ENCODE measurements at regions not wholly inside any gene's neighbourhood (a gene's known extent, or its start where the extent isn't known, plus 50 kb on each side); places are given as distances from the start of the nearest gene placed in this dataset.
"Not testable (repeated sequence)": the region's sequence is repeated elsewhere in the genome, so short reads cannot be mapped to it uniquely, and the experiment has no call there.

- DNase-seq (ENCODE audit: low spot score): no peak
- in situ Hi-C loops (cut with MboI; ENCODE audit: low sequenced_read_pairs, unreplicated experiment): no loop called here
- TF ChIP-seq CTCF (IDR thresholded peaks at IDR 0.05; ENCODE audit: borderline replicate concordance, control extremely low read depth, extremely low read depth, insufficient read depth, missing control alignments): no peak
These were observed 927.4 kb downstream of the FSCB start for GRCh38 chr14:43579671-43580070.

- TF ChIP-seq CTCF (IDR thresholded peaks at IDR 0.05; ENCODE audit: borderline replicate concordance, control extremely low read depth, extremely low read depth, insufficient read depth, missing control alignments): no peak
- in situ Hi-C loops (cut with MboI; ENCODE audit: low sequenced_read_pairs, unreplicated experiment): no loop called here
- DNase-seq (ENCODE audit: low spot score): no peak
These were observed 939.1 kb downstream of the FSCB start for GRCh38 chr14:43568022-43568421.

GRCh38 chr14:43548368-43548767 is 958.7 kb downstream of the FSCB start:
- no peak for DNase-seq (ENCODE audit: low spot score)
- no peak for TF ChIP-seq CTCF (IDR thresholded peaks at IDR 0.05; ENCODE audit: borderline replicate concordance, control extremely low read depth, extremely low read depth, insufficient read depth, missing control alignments)
- in situ Hi-C loops (cut with MboI; ENCODE audit: low sequenced_read_pairs, unreplicated experiment): no loop called here

- in situ Hi-C loops (cut with MboI; ENCODE audit: low sequenced_read_pairs, unreplicated experiment); DNase-seq (ENCODE audit: low spot score): not testable (repeated sequence)
These were observed 959.5 kb downstream of the FSCB start for GRCh38 chr14:43547596-43547995.

GRCh38 chr14:43541356-43541755 is 965.7 kb downstream of the FSCB start:
- in situ Hi-C loops (cut with MboI; ENCODE audit: low sequenced_read_pairs, unreplicated experiment): no loop called here
- DNase-seq (ENCODE audit: low spot score): no peak
- TF ChIP-seq CTCF (IDR thresholded peaks at IDR 0.05; ENCODE audit: borderline replicate concordance, control extremely low read depth, extremely low read depth, insufficient read depth, missing control alignments): no peak

- in situ Hi-C loops (cut with MboI; ENCODE audit: low sequenced_read_pairs, unreplicated experiment): no loop called here
- no peak for DNase-seq (ENCODE audit: low spot score)
These were observed 966.1 kb downstream of the FSCB start for GRCh38 chr14:43540948-43541347.

GRCh38 chr14:43539210-43539609 is 967.9 kb downstream of the FSCB start:
- TF ChIP-seq CTCF (IDR thresholded peaks at IDR 0.05; ENCODE audit: borderline replicate concordance, control extremely low read depth, extremely low read depth, insufficient read depth, missing control alignments): no peak
- in situ Hi-C loops (cut with MboI; ENCODE audit: low sequenced_read_pairs, unreplicated experiment): no loop called here
- no peak for DNase-seq (ENCODE audit: low spot score)

More at GRCh38 chr14:43540948-43541347, 966.1 kb downstream of the FSCB start:
- no peak for TF ChIP-seq CTCF (IDR thresholded peaks at IDR 0.05; ENCODE audit: borderline replicate concordance, control extremely low read depth, extremely low read depth, insufficient read depth, missing control alignments)

All from GM13976 (cell line).